BJ (cell line): ENCODE measurements at regions not wholly inside any gene's neighbourhood (a gene's known extent, or its start where the extent isn't known, plus 50 kb on each side); places are given as distances from the start of the nearest gene placed in this dataset.

Source experiments
- CTCF ChIA-PET: fragments of 350-600 bp; formaldehyde crosslinking; extraction: SDS; loops from one replicate; lab custom pipeline; 2021; ENCODE audit warnings: antibody characterized with exemption, inconsistent platforms; lab: Yijun Ruan, JAX
- POLR2A ChIA-PET: fragments of 300-600 bp; sonication (Branson Sonifier 250); formaldehyde crosslinking; extraction: SDS; loops from one replicate; lab custom pipeline; 2021; ENCODE audit warnings: antibody characterized with exemption; lab: Charles Lee
- DNase-seq: peaks from one replicate; pipeline ENCODE4 v3.0.0-alpha.2; 2011; ENCODE audit warnings: low read depth
- H3K27me3 ChIP-seq: 2 replicates; pipeline ENCODE4 v1.6.0; 2011; ENCODE audit warnings: low read length; ENCODE audit not compliant: control insufficient read depth, insufficient read depth
- H3K36me3 ChIP-seq: 2 replicates; pipeline ENCODE4 v1.5.1; 2011; ENCODE audit warnings: low read length; ENCODE audit not compliant: control insufficient read depth, insufficient read depth
- H3K4me3 ChIP-seq: 2 replicates; pipeline ENCODE4 v1.5.1; 2011; ENCODE audit warnings: low read depth, mild to moderate bottlenecking, control low read depth, low read length
- CTCF ChIP-seq: IDR thresholded peaks from 2 replicates; pipeline ENCODE4 v1.5.1; 2011; ENCODE audit warnings: low read depth, mild to moderate bottlenecking, control low read depth, inconsistent platforms, low read length, moderate library complexity; ENCODE audit not compliant: insufficient read depth

- no peak for DNase-seq
- Histone ChIP-seq H3K27me3 (no peaks in the 10 kb centered on the region), H3K4me3 (no peak overlapping the region), H3K36me3 (no peaks in the 10 kb centered on the region)
- no peak for TF ChIP-seq CTCF
- CTCF ChIA-PET: no interaction called here
- POLR2A ChIA-PET: no interaction called here
These were observed 973.7 kb upstream of the POU3F3 start for GRCh38 chr2:103880081-103880834.

- DNase-seq: no peak
- Histone ChIP-seq H3K4me3 (no peak overlapping the region), H3K27me3 (no peaks in the 10 kb centered on the region), H3K36me3 (no peaks in the 10 kb centered on the region)
- ChIA-PET POLR2A (no interaction called here), CTCF (no interaction called here)
- TF ChIP-seq CTCF: no peak
These were observed 966.3 kb upstream of the POU3F3 start for GRCh38 chr2:103887625-103888024.

GRCh38 chr2:103896182-103896581 is 957.7 kb upstream of the POU3F3 start:
- CTCF ChIA-PET: no interaction called here
- no peak for DNase-seq
- POLR2A ChIA-PET: no interaction called here
- no peaks in the 10 kb centered on the region for H3K27me3 ChIP-seq
- no peaks in the 10 kb centered on the region for H3K36me3 ChIP-seq
- no peak overlapping the region for H3K4me3 ChIP-seq
- TF ChIP-seq CTCF: no peak

GRCh38 chr2:103898561-103898960 is 955.4 kb upstream of the POU3F3 start:
- POLR2A ChIA-PET: no interaction called here

GRCh38 chr2:103902347-103902746 is 951.6 kb upstream of the POU3F3 start:
- CTCF ChIA-PET: no interaction called here
- no peak for TF ChIP-seq CTCF
- POLR2A ChIA-PET: no interaction called here
- no peak for DNase-seq
- Histone ChIP-seq H3K36me3 (no peaks in the 10 kb centered on the region), H3K27me3 (no peaks in the 10 kb centered on the region), H3K4me3 (no peak overlapping the region)

More at GRCh38 chr2:103898561-103898960, 955.4 kb upstream of the POU3F3 start:
- no peak for DNase-seq
- TF ChIP-seq CTCF: no peak
- CTCF ChIA-PET: no interaction called here
- Histone ChIP-seq H3K36me3 (no peaks in the 10 kb centered on the region), H3K27me3 (no peaks in the 10 kb centered on the region), H3K4me3 (no peak overlapping the region)
